ENCODE measurements at regions not wholly inside any gene's neighbourhood (a gene's known extent, or its start where the extent isn't known, plus 50 kb on each side); places are given as distances from the start of the nearest gene placed in this dataset.

DNA sequence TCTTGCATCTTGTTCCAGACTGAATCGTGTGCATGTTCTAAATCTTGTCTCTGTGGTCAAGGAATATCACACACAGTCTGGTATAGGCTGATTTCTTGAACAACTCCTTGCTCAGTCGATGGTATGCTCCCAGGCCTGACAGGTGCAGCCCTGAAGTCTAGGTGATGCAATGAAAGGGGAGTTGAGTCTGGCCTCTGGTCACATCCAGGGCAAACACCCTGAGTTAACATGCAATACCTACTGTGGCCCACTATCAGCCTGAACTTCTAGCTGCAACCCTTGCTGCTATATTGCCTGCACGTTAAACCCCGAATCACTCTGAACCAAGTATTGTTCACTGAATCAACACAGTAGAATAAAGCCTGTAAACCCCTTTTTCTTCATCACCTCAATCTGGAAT, 303.4 kb downstream of the USP25 start:
- H3K27me3 ChIP-seq (replicated peaks): no peaks in the 10 kb centered on the region
- H3K36me3 ChIP-seq: no peaks in the 10 kb centered on the region
- no peak for DNase-seq (ENCODE audit: low read depth in 1 of 2, low spot score in 2 of 2)
- H3K9me3 ChIP-seq (replicated peaks): no peaks in the 10 kb centered on the region
- H3K4me1 ChIP-seq (replicated peaks): no peaks in the 10 kb centered on the region
- H3K4me3 ChIP-seq: no peak overlapping the region
- no peak overlapping the region for H3K27ac ChIP-seq

- Histone ChIP-seq H3K36me3 (no peaks in the 10 kb centered on the region), H3K4me1 (replicated peaks) (no peaks in the 10 kb centered on the region), H3K4me3 (no peak overlapping the region), H3K27me3 (replicated peaks) (no peaks in the 10 kb centered on the region), H3K9me3 (replicated peaks) (no peaks in the 10 kb centered on the region), H3K27ac (no peak overlapping the region)
- DNase-seq (ENCODE audit: low read depth in 1 of 2, low spot score in 2 of 2): no peak
These were observed 304.8 kb downstream of the USP25 start for GRCh38 chr21:16034446-16035190.

DNA sequence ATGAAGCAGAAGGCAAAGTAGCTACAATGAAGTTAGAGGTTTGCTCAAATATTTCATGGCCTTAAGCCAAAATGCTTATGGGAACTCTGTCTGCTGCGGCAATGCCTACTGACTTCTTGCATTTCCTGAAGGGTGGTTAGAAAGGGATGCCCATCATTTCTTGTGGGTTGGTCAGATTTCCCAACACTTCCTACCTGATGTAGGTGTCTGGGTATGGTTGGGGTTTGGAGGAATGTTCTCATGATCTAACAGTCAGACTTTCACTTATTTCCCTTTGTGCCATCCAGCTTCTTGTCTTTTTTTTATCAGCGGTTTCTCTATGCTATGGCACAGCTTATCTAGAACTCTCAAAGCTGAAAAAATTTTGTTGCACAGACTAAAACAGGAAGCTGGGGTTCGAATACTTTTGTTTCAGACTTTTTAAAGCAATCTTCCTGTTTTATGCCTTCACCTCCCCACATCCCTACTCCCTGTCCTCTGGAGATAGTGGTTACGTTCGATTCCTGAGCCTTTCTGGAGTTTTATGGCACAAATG, 307.7 kb downstream of the USP25 start:
- Histone ChIP-seq H3K9me3 (replicated peaks) (no peaks in the 10 kb centered on the region), H3K4me1 (replicated peaks) (no peaks in the 10 kb centered on the region), H3K36me3 (no peaks in the 10 kb centered on the region), H3K27ac (no peak overlapping the region), H3K4me3 (no peak overlapping the region), H3K27me3 (replicated peaks) (no peaks in the 10 kb centered on the region)
- no peak for DNase-seq (ENCODE audit: low read depth in 1 of 2, low spot score in 2 of 2)

DNA sequence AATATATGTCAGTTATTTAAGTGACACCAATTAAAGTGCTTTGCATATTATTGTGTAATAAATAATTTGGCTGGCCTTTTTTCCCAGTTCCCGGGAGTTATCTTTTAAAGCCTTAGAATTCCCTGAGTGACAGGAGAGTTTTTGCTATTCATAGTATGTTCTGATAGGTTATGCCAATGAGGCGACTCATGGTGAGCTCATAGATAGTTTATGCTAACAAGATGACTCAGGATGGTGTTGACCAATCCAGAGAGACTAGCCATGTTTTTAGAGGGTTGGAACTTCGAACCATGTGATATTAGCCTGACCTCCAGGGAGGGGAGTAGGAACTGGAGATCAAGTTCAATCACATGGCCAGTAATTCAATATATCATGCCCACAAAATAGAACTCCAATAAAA, 310.8 kb downstream of the USP25 start:
- Histone ChIP-seq H3K27me3 (replicated peaks) (no peaks in the 10 kb centered on the region), H3K27ac (no peak overlapping the region), H3K4me3 (no peak overlapping the region), H3K4me1 (replicated peaks) (no peaks in the 10 kb centered on the region), H3K9me3 (replicated peaks) (no peaks in the 10 kb centered on the region), H3K36me3 (no peaks in the 10 kb centered on the region)
- DNase-seq (ENCODE audit: low read depth in 1 of 2, low spot score in 2 of 2): no peak

- Histone ChIP-seq H3K4me3 (no peak overlapping the region), H3K36me3 (no peaks in the 10 kb centered on the region), H3K27me3 (replicated peaks) (no peaks in the 10 kb centered on the region), H3K4me1 (replicated peaks) (no peaks in the 10 kb centered on the region), H3K27ac (no peak overlapping the region), H3K9me3 (replicated peaks) (no peaks in the 10 kb centered on the region; the same call in 1 of the 2 replicates)
- DNase-seq (ENCODE audit: low read depth in 1 of 2, low spot score in 2 of 2): no peak
These were observed 314.9 kb downstream of the USP25 start for GRCh38 chr21:16044676-16045075.

DNA sequence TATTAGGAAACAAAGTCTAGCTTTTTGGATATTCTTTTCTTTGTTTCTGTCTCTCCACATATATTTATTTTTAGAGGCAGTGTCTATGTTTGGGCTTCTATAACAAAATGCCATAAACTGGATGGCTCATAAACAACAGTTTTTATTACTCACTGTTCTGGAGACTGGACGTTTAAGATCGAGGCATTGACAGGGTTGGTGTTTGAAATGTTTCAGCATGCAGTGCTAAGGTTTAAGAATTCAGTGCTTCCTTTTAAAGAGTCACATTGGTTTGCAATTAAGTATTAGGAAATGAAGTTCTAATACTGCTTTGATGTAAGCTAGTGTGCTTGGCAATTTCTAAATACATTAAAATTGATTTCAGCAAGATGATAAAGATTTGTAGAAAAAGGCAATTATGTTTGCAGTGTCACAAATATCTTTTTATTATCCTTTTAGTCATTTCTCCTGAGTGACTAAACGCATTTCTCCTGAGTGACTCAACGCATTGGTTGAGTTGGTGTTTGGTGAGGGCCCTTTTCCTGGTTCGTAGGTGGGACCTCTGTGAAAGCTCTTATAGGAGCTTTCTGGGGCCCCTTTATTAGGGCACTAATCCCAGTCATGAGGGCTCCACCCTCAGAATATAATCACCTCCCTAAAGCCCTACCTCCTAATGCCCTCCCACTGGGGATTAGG, 317.0 kb downstream of the USP25 start:
- DNase-seq (ENCODE audit: low read depth in 1 of 2, low spot score in 2 of 2): no peak

DNA sequence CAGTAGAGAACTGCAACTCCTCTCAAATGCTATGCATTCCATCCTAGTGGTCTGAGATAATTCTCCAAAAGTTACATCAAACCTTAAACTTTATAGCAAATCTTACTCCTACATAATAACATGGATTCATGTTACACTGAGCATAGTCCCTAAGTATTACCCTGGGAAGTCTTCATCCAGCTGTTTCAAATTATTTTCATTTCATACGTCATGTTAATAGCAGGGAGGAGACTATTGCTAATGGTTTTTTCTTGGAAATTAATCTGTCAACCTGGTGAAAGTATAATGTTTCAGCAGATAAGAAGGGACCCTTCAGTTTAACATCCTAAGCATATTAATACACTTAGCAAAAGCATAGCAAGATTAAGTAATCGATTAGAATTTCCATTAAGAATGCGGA, 318.1 kb downstream of the USP25 start:
- no peaks in the 10 kb centered on the region for H3K36me3 ChIP-seq
- no peaks in the 10 kb centered on the region; the same call in 1 of the 2 replicates for H3K9me3 ChIP-seq (replicated peaks)
- no peaks in the 10 kb centered on the region for H3K4me1 ChIP-seq (replicated peaks)
- H3K27me3 ChIP-seq (replicated peaks): no peaks in the 10 kb centered on the region
- H3K4me3 ChIP-seq: no peak overlapping the region
- no peak for DNase-seq (ENCODE audit: low read depth in 1 of 2, low spot score in 2 of 2)
- H3K27ac ChIP-seq: no peak overlapping the region

More for the DNA sequence above, 317.0 kb downstream of the USP25 start:
- H3K36me3 ChIP-seq: no peaks in the 10 kb centered on the region
- H3K27me3 ChIP-seq (replicated peaks): no peaks in the 10 kb centered on the region
- no peak overlapping the region for H3K4me3 ChIP-seq
- H3K4me1 ChIP-seq (replicated peaks): no peaks in the 10 kb centered on the region
- H3K27ac ChIP-seq: no peak overlapping the region
- H3K9me3 ChIP-seq (replicated peaks): no peaks in the 10 kb centered on the region; the same call in 1 of the 2 replicates

- H3K36me3 ChIP-seq: no peaks in the 10 kb centered on the region
- H3K27ac ChIP-seq: no peak overlapping the region
- H3K4me3 ChIP-seq: no peak overlapping the region
- no peaks in the 10 kb centered on the region for H3K27me3 ChIP-seq (replicated peaks)
- no peak for DNase-seq (ENCODE audit: low read depth in 1 of 2, low spot score in 2 of 2)
- no peaks in the 10 kb centered on the region for H3K4me1 ChIP-seq (replicated peaks)
- H3K9me3 ChIP-seq (replicated peaks): no peaks in the 10 kb centered on the region
These were observed 325.2 kb downstream of the USP25 start for GRCh38 chr21:16055014-16055413.

DNA sequence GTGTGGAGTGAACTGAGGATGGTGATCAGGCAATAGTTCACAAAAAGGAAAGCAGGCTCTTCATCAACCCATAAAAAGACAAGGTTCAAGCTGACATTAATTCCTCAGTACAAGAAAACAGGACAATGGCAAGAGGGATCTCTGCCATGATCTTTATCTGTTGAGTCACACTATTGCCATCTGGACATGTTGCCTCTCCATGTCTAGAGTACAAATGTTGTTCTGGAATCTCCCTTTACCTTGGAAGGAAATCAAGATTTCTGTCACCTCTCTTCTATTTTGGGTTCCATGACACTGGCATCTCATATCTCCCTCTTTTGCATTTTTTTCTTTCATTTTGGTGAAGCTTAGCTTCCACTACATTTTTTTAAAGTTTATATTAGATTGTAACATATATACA, 329.1 kb downstream of the USP25 start:
- H3K27me3 ChIP-seq (replicated peaks): no peaks in the 10 kb centered on the region
- no peak for DNase-seq (ENCODE audit: low read depth in 1 of 2, low spot score in 2 of 2)
- H3K4me3 ChIP-seq: no peak overlapping the region
- H3K9me3 ChIP-seq (replicated peaks): no peaks in the 10 kb centered on the region
- no peak overlapping the region for H3K27ac ChIP-seq
- H3K4me1 ChIP-seq (replicated peaks): no peaks in the 10 kb centered on the region
- no peaks in the 10 kb centered on the region for H3K36me3 ChIP-seq

GRCh38 chr21:16059981-16060380, 330.2 kb downstream of the USP25 start:
- DNase-seq (ENCODE audit: low read depth in 1 of 2, low spot score in 2 of 2): no peak
- Histone ChIP-seq H3K27me3 (replicated peaks) (no peaks in the 10 kb centered on the region), H3K4me1 (replicated peaks) (no peaks in the 10 kb centered on the region), H3K36me3 (no peaks in the 10 kb centered on the region), H3K27ac (no peak overlapping the region), H3K4me3 (no peak overlapping the region), H3K9me3 (replicated peaks) (no peaks in the 10 kb centered on the region)

DNA sequence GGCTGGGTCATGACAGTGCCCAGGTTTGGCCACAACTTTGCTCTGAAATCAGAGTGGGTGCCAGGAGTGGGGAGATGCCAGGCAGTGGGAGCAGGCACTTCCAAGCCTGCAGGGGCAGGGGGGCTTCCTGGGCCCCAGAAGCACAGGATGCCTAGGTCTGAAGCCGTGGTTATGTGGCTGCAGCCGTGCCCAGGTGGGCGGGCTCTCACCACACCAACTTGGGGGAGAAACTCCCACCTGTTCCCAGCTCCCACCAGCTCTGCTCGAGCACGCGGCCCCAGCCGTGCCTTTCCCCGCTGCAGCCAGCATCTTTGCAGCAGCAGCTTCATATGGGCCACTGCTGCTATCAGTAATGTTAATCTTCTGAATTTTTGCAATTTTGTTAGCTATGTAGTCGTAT, 331.4 kb downstream of the USP25 start:
- no peaks in the 10 kb centered on the region for H3K36me3 ChIP-seq
- no peaks in the 10 kb centered on the region for H3K4me1 ChIP-seq (replicated peaks)
- no peaks in the 10 kb centered on the region for H3K27me3 ChIP-seq (replicated peaks)
- no peak for DNase-seq (ENCODE audit: low read depth in 1 of 2, low spot score in 2 of 2)
- H3K4me3 ChIP-seq: no peak overlapping the region
- no peaks in the 10 kb centered on the region for H3K9me3 ChIP-seq (replicated peaks)
- H3K27ac ChIP-seq: no peak overlapping the region

- DNase-seq (ENCODE audit: low read depth in 1 of 2, low spot score in 2 of 2): no peak
- Histone ChIP-seq H3K9me3 (replicated peaks) (no peaks in the 10 kb centered on the region), H3K36me3 (no peaks in the 10 kb centered on the region), H3K27me3 (replicated peaks) (no peaks in the 10 kb centered on the region), H3K27ac (no peak overlapping the region), H3K4me1 (replicated peaks) (no peaks in the 10 kb centered on the region), H3K4me3 (no peak overlapping the region)
These were observed 339.7 kb downstream of the USP25 start for GRCh38 chr21:16069178-16070112.

DNA sequence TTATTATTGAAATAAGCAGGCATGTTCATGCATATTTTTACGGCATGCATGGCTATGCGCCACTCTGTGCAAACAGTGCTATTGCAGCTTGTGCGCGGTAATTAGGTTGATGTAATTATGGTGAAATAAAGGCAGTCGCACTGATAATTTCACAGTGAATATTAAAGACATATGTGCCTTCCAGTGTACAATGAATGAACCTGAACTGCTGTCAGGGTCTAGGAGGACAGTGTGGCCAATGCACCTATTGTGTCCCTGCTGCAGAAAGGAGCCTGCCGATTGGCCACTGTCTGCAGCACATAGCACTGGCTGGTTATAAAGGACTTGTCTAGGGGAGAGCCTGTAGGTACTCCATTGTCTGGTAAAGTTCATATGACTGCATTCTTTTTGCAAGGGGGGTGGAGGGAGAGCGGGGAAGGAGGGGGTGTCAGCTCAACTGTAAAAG, 340.4 kb downstream of the USP25 start:
- no peaks in the 10 kb centered on the region for H3K4me1 ChIP-seq (replicated peaks)
- no peak overlapping the region for H3K27ac ChIP-seq
- no peaks in the 10 kb centered on the region for H3K36me3 ChIP-seq
- H3K27me3 ChIP-seq (replicated peaks): no peaks in the 10 kb centered on the region
- H3K9me3 ChIP-seq (replicated peaks): no peaks in the 10 kb centered on the region
- no peak overlapping the region for H3K4me3 ChIP-seq
- DNase-seq (ENCODE audit: low read depth in 1 of 2, low spot score in 2 of 2): no peak
